Hematopoietic multipotent progenitor cell treated with erythropoietin and hydrocortisone succinate and interleukin-3 and kit ligand, for 15 days (in vitro differentiated cells): ENCODE measurements at regions not wholly inside any gene's neighbourhood (a gene's known extent, or its start where the extent isn't known, plus 50 kb on each side); places are given as distances from the start of the nearest gene placed in this dataset.

Experiments used
- DNase-seq: peaks from one replicate; pipeline ENCODE4 v3.0.0-alpha.2; 2015; ENCODE audit warnings: low spot score

DNA sequence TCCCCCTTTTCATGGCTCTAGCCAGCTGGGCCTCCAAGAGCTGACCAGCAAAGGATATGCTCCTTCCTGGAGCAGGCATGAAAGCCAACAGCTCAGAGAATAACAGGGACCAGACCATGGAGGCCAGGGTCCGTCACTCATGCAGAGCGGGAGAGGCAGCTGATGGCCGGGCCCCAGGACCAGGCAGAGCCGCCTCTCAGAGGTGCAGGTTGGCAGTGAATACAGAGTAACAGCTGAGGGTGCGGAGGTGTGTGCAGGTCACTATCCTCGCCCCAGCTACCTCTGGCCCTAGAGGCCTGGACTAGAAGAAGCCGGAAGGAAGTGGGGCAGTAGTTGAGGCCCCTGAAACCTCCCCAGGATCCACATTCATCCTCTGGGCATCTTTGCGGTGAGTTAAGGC lies 1377.3 kb downstream of the TBC1D22A start:
- DNase-seq, result no peak

GRCh38 chr22:48138855-48139254 lies 1376.4 kb downstream of the TBC1D22A start:
- DNase-seq, result no peak

GRCh38 chr22:48138427-48138826 lies 1376.0 kb downstream of the TBC1D22A start:
- DNase-seq, result no peak

DNA sequence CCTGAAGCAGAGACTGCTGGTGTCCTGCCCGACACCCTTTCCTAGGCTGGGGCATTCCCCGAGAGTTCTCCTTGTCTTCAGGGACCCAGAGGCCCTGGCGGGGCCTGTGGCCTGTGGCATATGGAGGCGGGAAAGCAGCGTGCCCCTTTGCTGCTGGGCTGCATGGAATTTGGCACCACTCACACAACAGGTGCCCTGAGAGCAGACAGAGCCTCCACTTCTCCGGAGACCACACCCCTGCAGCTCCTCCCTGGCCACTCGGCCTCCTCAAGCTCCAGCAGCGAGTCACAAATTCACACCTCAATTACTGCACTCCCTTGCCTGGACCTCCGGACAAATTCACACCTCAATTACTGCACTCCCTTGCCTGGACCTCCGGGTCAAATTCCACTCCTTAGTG lies 1375.2 kb downstream of the TBC1D22A start:
- no peak for DNase-seq

- no peak for DNase-seq
Observed at GRCh38 chr22:48135592-48135991, 1373.1 kb downstream of the TBC1D22A start.

GRCh38 chr22:48125416-48125815 lies 1363.0 kb downstream of the TBC1D22A start:
- no peak for DNase-seq

GRCh38 chr22:48121984-48122383 lies 1359.5 kb downstream of the TBC1D22A start:
- DNase-seq, result no peak

DNA sequence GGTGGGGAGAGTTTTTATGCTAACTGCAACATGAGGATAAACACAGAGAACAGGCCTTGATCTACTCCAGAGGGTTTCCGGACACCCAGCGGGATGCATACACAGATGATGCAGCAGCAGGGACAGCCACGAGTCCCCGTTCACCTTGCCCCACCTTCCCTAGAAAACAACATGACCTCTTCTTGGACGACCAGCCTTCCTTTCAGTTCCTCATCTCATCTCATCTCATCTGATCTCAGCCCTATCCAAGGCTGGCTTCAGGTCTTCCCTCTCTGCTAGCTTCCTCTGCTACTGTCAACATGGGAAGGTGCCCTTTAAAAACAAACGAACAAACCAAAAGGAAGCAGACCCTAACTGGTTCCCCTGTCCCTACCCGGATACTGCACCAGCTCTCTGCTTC lies 1356.2 kb downstream of the TBC1D22A start:
- DNase-seq, result no peak

GRCh38 chr22:48116871-48117270 lies 1354.4 kb downstream of the TBC1D22A start:
- no peak for DNase-seq

DNA sequence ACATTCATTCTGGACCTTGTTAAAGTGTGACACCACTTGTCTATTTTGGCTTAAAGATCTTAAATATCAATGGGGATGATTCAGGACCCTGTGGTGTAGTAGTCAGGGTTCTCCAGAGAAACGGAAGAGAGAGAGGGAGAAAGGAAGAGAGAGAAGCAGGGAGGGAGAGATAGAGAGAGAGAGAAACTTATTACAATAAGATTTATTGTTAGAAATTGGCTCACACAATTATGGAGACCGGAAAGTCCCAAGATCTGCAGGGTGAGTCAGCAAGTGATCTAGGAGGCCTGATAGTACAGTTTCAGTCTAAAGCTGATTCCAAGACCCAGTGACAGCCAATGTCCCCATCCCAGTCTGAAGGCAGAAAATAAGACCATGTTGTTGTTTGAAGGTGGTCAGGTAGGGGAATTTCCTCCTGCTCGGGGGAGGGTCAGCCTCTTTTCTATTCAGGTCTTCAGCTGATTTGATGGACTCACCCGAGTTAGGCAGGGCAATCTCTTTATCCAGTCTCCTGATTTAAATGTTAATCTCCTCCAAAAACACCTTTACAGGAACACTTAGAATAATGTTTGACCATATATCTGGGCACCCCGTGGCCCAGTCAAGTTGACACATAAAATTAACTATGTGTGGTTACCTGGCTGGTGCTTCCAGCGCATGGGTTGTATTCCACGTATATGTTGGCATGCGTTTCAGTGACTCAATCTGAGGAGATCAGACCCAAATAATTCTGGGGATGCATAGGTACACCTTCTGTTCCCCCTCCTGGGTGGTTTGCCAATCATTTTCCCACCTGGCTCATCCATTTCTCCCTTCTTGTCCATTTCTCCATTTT lies 1350.5 kb downstream of the TBC1D22A start:
- no peak for DNase-seq

GRCh38 chr22:48106715-48107259 lies 1344.3 kb downstream of the TBC1D22A start:
- DNase-seq, result no peak

- no peak for DNase-seq
Observed at GRCh38 chr22:48106215-48106614, 1343.8 kb downstream of the TBC1D22A start.

DNA sequence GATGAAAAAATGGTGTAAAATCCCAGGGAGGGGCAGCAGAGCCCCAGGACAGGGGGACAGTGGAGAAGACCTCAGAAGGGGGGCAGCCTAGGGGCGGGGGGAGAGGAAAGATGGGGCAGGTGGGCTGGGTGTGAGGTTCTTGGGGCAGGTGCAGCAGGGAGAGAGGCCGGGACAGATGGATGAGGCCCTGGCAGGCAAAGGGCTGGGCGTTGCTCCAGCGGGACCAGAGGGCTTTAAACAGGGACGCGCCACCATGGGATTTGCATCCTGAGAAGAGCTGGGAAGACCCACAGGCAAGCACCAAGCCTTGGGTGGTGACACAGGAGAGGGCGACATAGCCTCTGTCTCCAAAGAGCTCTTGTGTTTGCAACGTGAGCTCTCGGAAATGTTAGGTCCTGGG lies 1342.8 kb downstream of the TBC1D22A start:
- no peak for DNase-seq

GRCh38 chr22:48104766-48105165 lies 1342.3 kb downstream of the TBC1D22A start:
- DNase-seq, result no peak

GRCh38 chr22:48104102-48104738 lies 1341.8 kb downstream of the TBC1D22A start:
- no peak for DNase-seq

DNA sequence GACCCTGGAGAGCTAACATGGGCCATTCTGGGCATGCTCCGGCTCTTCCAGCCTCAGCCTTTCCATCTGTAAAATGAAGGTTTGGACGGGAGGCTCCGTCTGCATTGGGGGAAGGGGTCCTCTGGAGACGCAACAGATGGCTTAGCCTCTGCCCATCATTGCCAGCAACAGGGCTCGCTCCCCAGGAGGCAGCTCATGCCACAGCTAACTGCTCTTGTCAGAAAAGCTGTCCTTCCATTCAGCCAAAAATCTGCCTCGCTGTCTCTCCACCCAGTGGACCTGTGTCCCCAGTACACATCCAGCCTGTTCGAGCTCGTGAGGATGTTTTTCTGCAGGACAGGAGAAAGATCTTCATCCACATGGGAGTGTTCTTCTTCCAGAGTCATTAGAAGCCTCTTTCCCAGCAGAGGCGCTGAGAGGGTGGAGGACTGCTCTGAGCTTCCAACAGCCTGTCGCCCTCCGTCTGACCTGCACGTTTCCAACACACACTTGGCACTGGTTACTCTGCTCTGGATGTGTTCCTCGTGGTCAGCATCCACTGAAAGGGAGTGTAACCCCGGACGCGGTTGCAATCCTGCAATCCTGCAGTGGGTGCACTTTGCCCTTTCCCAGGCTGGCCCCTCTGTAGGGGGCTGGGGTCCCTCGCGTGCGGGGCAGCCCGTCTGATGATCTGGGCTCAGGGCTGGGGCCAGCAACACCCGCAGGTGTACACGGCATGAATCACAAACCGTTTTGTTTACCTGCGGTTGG lies 1340.9 kb downstream of the TBC1D22A start:
- no peak for DNase-seq

GRCh38 chr22:48102581-48102980 lies 1340.1 kb downstream of the TBC1D22A start:
- DNase-seq, result no peak

DNA sequence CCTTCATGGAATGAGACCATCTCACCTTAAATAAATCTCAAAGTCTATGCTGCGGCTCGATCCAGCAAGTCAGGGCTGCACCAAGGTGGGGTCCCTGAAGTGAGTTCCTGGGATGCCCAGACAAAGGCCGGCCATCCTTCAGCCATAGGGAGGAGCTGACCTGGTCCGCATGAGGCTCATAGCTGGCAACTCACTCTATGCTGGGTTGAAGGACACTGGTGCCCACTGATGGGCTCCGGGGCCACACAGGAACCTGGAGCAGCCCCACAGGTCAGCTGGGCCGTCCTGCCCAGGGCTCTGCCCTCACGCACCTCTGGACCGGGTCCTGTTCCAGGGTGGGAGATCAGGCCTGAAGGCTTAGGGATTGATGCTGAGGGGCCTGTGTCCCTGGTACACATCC lies 1339.3 kb downstream of the TBC1D22A start:
- DNase-seq, result no peak

- no peak for DNase-seq
Observed at GRCh38 chr22:48100685-48101417, 1338.4 kb downstream of the TBC1D22A start.

- no peak for DNase-seq
Observed at GRCh38 chr22:48099671-48100070, 1337.2 kb downstream of the TBC1D22A start.

DNA sequence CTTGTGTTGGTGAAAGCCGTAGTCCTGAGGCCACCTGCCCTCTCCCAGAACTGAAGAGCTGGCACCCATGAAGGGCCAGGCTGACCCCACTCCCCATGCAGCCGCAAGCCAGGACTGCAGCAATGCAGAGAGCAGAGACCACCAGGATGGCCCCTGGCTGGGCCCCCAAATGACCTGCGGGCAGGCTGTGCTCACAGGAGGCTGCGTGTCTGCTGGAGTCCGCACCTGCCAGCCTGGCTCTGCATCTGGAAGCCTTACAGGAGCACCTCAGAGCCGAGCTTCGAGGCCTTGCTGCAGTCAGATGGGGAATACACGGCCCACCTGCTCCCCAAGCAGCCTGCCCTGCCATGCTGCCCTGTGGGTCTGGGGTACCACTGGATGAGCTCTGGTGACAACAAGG lies 1336.8 kb downstream of the TBC1D22A start:
- DNase-seq, result no peak

- DNase-seq, result no peak
Observed at GRCh38 chr22:48098921-48099245, 1336.4 kb downstream of the TBC1D22A start.
